SK-N-SH treated with all-trans-retinoic acid at 6 μM for 48 hours (cell line): ENCODE measurements at regions not wholly inside any gene's neighbourhood (a gene's known extent, or its start where the extent isn't known, plus 50 kb on each side); places are given as distances from the start of the nearest gene placed in this dataset.

ENCODE experiments used
- ATAC-seq: fragments of 200-7000 bp; cut with Tn5 transposase; 3 replicates; pipeline ENCODE4 v1.9.1; 2020; ENCODE audit warnings: mild to moderate bottlenecking, moderate library complexity
- ARNTL ChIP-seq: fragments of 450-650 bp; formaldehyde crosslinking; IDR thresholded peaks from 2 replicates; pipeline ENCODE4 v1.5.0; 2020; ENCODE audit warnings: low read depth, mild to moderate bottlenecking, moderate library complexity, borderline replicate concordance
- BACH2 ChIP-seq: fragments of 250-450 bp; sonication (Bioruptor Pico); IDR thresholded peaks from 2 replicates; pipeline ENCODE4 v1.9.0; 2021; ENCODE audit warnings: mild to moderate bottlenecking, borderline replicate concordance
- CSRNP3 ChIP-seq: fragments of 250-450 bp; sonication (Bioruptor Pico); IDR thresholded peaks from 2 replicates; pipeline ENCODE4 v1.5.1; 2021; ENCODE audit warnings: mild to moderate bottlenecking, moderate library complexity
- ESRRG ChIP-seq: fragments of 250-450 bp; sonication (Bioruptor Pico); IDR thresholded peaks from 2 replicates; pipeline ENCODE4 v1.6.1; 2021; ENCODE audit warnings: mild to moderate bottlenecking
- GLIS3 ChIP-seq: fragments of 250-450 bp; sonication (Bioruptor Pico); IDR thresholded peaks from 2 replicates; pipeline ENCODE4 v1.5.0; 2020; ENCODE audit warnings: mild to moderate bottlenecking, moderate library complexity
- ISL1 ChIP-seq: fragments of 250-450 bp; sonication (Bioruptor Pico); IDR thresholded peaks from 2 replicates; pipeline ENCODE4 v2.1.2; 2022; ENCODE audit warnings: mild to moderate bottlenecking, moderate library complexity
- OSR1 ChIP-seq: fragments of 250-450 bp; sonication (Bioruptor Pico); IDR thresholded peaks from 2 replicates; pipeline ENCODE4 v1.8.0; 2022; ENCODE audit warnings: moderate library complexity, mild to moderate bottlenecking, inconsistent platforms
- PPARA ChIP-seq: fragments of 250-450 bp; sonication (Bioruptor Pico); IDR thresholded peaks from 2 replicates; pipeline ENCODE4 v1.5.0; 2020; ENCODE audit warnings: mild to moderate bottlenecking, borderline replicate concordance
- RARB ChIP-seq: fragments of 250-450 bp; sonication (Bioruptor Pico); IDR thresholded peaks from 2 replicates; pipeline ENCODE4 v1.8.0; 2021; ENCODE audit warnings: mild to moderate bottlenecking, moderate library complexity
- SNAI2 ChIP-seq: fragments of 250-450 bp; sonication (Bioruptor Pico); IDR thresholded peaks from 2 replicates; pipeline ENCODE4 v1.5.0; 2020; ENCODE audit warnings: mild to moderate bottlenecking, moderate library complexity
- TCF4 ChIP-seq: fragments of 250-450 bp; sonication (Bioruptor Pico); IDR thresholded peaks from 2 replicates; pipeline ENCODE4 v1.8.0; 2021; ENCODE audit warnings: mild to moderate bottlenecking, moderate library complexity, borderline replicate concordance
- TSHZ2 ChIP-seq: fragments of 250-450 bp; sonication (Bioruptor Pico); IDR thresholded peaks from 2 replicates; pipeline ENCODE4 v1.5.0; 2020; ENCODE audit warnings: mild to moderate bottlenecking, moderate library complexity
- ZC3H10 ChIP-seq: fragments of 250-450 bp; sonication (Bioruptor Pico); IDR thresholded peaks from 2 replicates; pipeline ENCODE4 v1.5.1; 2021; ENCODE audit warnings: mild to moderate bottlenecking, moderate library complexity
- ZFP30 ChIP-seq: fragments of 450-650 bp; formaldehyde crosslinking; IDR thresholded peaks from 2 replicates; pipeline ENCODE4 v1.5.0; 2022; ENCODE audit warnings: mild to moderate bottlenecking, moderate library complexity
- ZNF565 ChIP-seq: fragments of 450-650 bp; formaldehyde crosslinking; conservative IDR thresholded peaks from 2 replicates; pipeline ENCODE4 v1.5.0; 2020; ENCODE audit warnings: low read depth, mild to moderate bottlenecking, moderate library complexity
- ZNF70 ChIP-seq: fragments of 450-650 bp; formaldehyde crosslinking; IDR thresholded peaks from 2 replicates; pipeline ENCODE4 v1.5.0; 2020; ENCODE audit warnings: mild to moderate bottlenecking, moderate library complexity
- ZNF8 ChIP-seq: fragments of 450-650 bp; formaldehyde crosslinking; IDR thresholded peaks from 2 replicates; pipeline ENCODE4 v1.5.0; 2020; ENCODE audit warnings: mild to moderate bottlenecking, moderate library complexity
- TF ChIP-seq, protein P1 (sequence below): fragments of 250-450 bp; sonication (Bioruptor Pico); IDR thresholded peaks from 2 replicates; pipeline ENCODE4 v1.5.1; 2020; ENCODE audit warnings: low read depth, mild to moderate bottlenecking, moderate library complexity

DNA sequence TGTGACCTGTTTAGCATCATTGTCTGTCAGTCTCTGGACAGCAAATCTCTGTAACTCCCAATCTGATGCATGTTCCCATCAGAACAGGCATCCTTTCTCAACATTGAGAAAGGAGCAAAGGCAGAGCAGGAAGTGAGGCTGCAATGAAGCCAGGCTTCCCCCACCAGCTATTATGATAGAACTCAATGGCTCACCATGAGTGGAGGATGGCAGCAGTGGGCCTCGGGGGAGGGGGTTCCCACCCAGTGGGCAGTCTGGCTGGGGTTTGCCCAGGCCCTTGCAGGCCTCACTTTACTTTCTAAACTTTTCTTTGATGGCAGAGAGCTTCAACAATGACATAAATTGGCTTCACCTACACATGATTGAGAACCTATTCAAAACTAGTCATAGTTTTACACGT, 240.6 kb upstream of the CXCR4 start:
- TF ChIP-seq ARNTL (CRISPR knock-in tag): no peak
- TF ChIP-seq RARB (CRISPR knock-in tag): no peak
- TF ChIP-seq ZC3H10 (CRISPR knock-in tag): no peak
- TF ChIP-seq ZNF70 (CRISPR knock-in tag): no peak
- no peak for TF ChIP-seq ZFP30 (CRISPR knock-in tag)
- TF ChIP-seq TSHZ2 (CRISPR knock-in tag): no peak
- ATAC-seq: no peak

DNA sequence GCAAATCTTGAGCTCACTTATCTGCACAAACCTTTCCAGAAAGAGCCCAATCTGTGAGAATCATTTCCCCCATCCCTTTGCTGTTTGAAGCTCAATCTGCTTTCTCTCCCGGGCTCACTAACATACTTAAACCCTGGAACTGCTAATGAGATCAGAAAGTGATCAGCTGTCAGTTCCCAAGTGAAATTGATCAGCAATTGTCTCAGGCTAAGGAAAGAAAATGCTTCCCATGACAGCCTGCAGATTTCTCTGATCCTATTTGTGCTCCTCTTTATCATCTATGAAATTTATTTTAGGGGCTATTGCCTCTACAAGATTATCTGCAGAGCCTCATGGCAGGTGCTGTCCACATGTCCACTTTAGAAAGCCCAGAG, 239.0 kb upstream of the CXCR4 start:
- no peak for ATAC-seq
- TF ChIP-seq, protein P1, sequence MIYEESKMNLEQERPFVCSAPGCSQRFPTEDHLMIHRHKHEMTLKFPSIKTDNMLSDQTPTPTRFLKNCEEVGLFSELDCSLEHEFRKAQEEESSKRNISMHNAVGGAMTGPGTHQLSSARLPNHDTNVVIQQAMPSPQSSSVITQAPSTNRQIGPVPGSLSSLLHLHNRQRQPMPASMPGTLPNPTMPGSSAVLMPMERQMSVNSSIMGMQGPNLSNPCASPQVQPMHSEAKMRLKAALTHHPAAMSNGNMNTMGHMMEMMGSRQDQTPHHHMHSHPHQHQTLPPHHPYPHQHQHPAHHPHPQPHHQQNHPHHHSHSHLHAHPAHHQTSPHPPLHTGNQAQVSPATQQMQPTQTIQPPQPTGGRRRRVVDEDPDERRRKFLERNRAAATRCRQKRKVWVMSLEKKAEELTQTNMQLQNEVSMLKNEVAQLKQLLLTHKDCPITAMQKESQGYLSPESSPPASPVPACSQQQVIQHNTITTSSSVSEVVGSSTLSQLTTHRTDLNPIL (CRISPR knock-in tag): no peak
- TF ChIP-seq SNAI2 (CRISPR knock-in tag) (no peak), ISL1 (CRISPR knock-in tag) (no peak), ESRRG (CRISPR knock-in tag) (no peak), TSHZ2 (CRISPR knock-in tag) (no peak), ZC3H10 (CRISPR knock-in tag) (no peak), TCF4 (no peak), BACH2 (CRISPR knock-in tag) (no peak), OSR1 (CRISPR knock-in tag) (no peak), ZNF8 (CRISPR knock-in tag) (no peak), ARNTL (CRISPR knock-in tag) (no peak), ZNF565 (CRISPR knock-in tag) (no peak), PPARA (CRISPR knock-in tag) (no peak)
- TF ChIP-seq, all 23 proteins: peak for 0

DNA sequence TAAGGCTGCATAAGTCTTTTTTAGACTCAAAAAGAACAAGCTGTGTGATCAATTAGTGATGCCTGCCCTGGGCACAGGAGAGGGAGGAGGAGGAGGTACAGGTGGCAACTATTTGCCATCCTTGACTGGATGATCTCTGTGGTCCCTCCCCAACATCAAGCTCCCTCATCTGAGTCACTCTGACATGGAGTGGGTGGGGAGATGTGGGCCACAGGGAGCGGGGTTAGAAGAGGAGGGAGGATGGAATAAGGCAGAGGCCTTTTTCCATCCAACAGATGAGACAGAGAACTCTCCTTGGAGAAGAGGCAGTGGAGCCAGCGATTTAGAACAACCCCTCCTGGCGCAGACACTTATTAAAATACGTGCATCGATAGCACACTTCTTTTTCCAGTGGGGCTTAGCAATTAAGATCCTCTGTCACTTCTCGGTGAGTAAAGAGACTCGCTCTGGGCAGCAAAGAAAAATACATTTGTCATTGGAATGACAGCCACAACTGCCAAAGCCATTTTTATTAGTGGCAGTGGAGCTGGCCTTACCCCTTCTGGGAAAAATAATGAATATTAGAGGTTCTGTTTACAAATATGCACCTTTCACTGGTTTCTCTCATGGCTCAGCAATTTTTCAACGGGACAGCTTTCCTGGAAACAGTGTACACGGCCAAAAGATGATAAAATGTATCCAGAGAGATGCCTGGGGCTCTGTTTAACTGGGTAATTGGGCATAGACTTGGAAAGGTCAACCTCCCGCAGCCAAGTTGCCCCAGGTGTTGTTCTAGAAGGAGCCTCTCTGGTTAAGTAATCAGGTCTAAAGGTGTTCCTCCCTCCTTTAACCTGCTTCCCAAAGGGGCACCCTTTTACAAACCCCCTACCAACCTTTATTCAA, 238.4 kb upstream of the CXCR4 start:
- TF ChIP-seq ARNTL (CRISPR knock-in tag) (no peak), ISL1 (CRISPR knock-in tag) (no peak), RARB (CRISPR knock-in tag) (no peak), GLIS3 (CRISPR knock-in tag) (no peak), PPARA (CRISPR knock-in tag) (no peak), CSRNP3 (CRISPR knock-in tag) (no peak)
- TF ChIP-seq, protein P1 (CRISPR knock-in tag): no peak
- TF ChIP-seq, all 23 proteins: peak for 0
- ATAC-seq: no peak
